OCI-LY3 (cell line): ENCODE measurements at regions not wholly inside any gene's neighbourhood (a gene's known extent, or its start where the extent isn't known, plus 50 kb on each side); places are given as distances from the start of the nearest gene placed in this dataset.

Experiments used
- EZH2phosphoT487 ChIP-seq: fragments of 200-600 bp; shearing (Covaris generic); IDR thresholded peaks from 2 replicates; pipeline ENCODE4 v1.6.1; 2018; ENCODE audit warnings: antibody characterized with exemption, mixed run types, low read depth
- TF ChIP-seq, protein P1 (sequence below): fragments of 200-600, 300-600 bp; sonication (generic); IDR thresholded peaks from 2 replicates; pipeline ENCODE4 v1.5.1; 2014; ENCODE audit warnings: antibody characterized with exemption, low read length, low read depth

DNA sequence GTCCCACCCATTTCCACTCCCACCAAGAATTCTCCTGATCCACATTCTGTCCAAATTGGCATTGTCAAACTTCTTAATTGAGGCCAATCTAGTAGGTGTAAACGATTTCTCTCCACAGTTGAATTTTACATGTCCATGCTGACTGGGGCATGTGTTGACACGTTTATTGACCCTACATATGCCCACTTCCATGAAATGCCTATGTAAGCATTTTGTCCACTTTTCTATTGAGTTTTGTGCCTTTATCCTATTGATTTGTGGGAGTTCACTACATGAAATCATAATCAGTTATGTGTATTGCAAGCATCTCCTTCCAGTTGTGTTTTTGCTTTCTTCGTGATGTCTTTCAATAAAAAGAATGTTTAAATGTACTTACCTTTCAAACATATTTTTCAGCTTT lies 141.7 kb upstream of the NSMCE3 start:
- TF ChIP-seq EZH2phosphoT487, result no peak
- TF ChIP-seq, protein P1, sequence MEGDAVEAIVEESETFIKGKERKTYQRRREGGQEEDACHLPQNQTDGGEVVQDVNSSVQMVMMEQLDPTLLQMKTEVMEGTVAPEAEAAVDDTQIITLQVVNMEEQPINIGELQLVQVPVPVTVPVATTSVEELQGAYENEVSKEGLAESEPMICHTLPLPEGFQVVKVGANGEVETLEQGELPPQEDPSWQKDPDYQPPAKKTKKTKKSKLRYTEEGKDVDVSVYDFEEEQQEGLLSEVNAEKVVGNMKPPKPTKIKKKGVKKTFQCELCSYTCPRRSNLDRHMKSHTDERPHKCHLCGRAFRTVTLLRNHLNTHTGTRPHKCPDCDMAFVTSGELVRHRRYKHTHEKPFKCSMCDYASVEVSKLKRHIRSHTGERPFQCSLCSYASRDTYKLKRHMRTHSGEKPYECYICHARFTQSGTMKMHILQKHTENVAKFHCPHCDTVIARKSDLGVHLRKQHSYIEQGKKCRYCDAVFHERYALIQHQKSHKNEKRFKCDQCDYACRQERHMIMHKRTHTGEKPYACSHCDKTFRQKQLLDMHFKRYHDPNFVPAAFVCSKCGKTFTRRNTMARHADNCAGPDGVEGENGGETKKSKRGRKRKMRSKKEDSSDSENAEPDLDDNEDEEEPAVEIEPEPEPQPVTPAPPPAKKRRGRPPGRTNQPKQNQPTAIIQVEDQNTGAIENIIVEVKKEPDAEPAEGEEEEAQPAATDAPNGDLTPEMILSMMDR, result no peak
